SU-DHL-6 (cell line): ENCODE measurements at regions not wholly inside any gene's neighbourhood (a gene's known extent, or its start where the extent isn't known, plus 50 kb on each side); places are given as distances from the start of the nearest gene placed in this dataset.

Source experiments
- CTCF ChIP-seq: fragments of 200-600 bp; sonication (generic); IDR thresholded peaks from one replicate; pipeline ENCODE4 v1.5.1; 2017; ENCODE audit warnings: antibody characterized with exemption, mild to moderate bottlenecking, low read length, moderate library complexity; ENCODE audit not compliant: insufficient read depth, poor library complexity, severe bottlenecking
- EZH2phosphoT487 ChIP-seq: fragments of 200-600 bp; sonication (generic), shearing (Covaris generic); conservative IDR thresholded peaks from 2 replicates; pipeline ENCODE4 v1.6.1; 2018; ENCODE audit warnings: mild to moderate bottlenecking, antibody characterized with exemption, low read length, moderate library complexity, mixed read lengths

DNA sequence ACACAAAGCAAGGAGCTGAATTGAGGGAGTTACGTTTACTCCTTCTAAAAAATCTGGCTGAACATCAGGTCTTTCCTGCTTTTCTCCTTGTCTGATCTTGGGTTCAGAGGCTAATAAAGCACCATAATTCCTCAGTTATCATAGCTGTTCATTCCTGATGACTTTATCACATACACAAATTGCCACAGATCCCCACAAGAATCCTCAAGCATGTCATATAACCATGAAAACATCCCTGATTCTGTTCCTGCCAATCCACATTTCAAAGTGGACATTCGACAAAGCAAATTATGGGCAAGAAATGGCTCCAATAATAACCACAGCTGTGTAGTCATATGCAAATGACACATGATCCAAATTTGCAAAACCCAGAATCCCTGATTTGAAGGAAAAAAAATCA lies 321.3 kb downstream of the MEX3B start:
- TF ChIP-seq CTCF, result no peak
- no peak for TF ChIP-seq EZH2phosphoT487
